COLO668 (cell line): ENCODE measurements at regions not wholly inside any gene's neighbourhood (a gene's known extent, or its start where the extent isn't known, plus 50 kb on each side); places are given as distances from the start of the nearest gene placed in this dataset.

Source experiments
- DNase-seq: peaks from one replicate; lab custom pipeline; 2025; ENCODE audit not compliant: unreplicated experiment; lab: John Stamatoyannopoulos, UW

GRCh38 chr6:20313051-20313450 lies 88.6 kb upstream of the E2F3 start:
- no peak for DNase-seq

- DNase-seq, result no peak
Observed at GRCh38 chr6:20313960-20314530, 87.6 kb upstream of the E2F3 start.

- DNase-seq, result no peak
Observed at GRCh38 chr6:20314866-20315845, 86.5 kb upstream of the E2F3 start.

- DNase-seq, result no peak
Observed at GRCh38 chr6:20317430-20317829, 84.2 kb upstream of the E2F3 start.

- DNase-seq, result no peak
Observed at GRCh38 chr6:20318851-20319387, 82.8 kb upstream of the E2F3 start.

- no peak for DNase-seq
Observed at GRCh38 chr6:20319520-20320357, 81.9 kb upstream of the E2F3 start.

GRCh38 chr6:20325641-20326421 lies 75.8 kb upstream of the E2F3 start:
- DNase-seq, result no peak

GRCh38 chr6:20326422-20326728 lies 75.3 kb upstream of the E2F3 start:
- no peak for DNase-seq

- no peak for DNase-seq
Observed at GRCh38 chr6:20327141-20327540, 74.5 kb upstream of the E2F3 start.

- DNase-seq, result no peak
Observed at GRCh38 chr6:20328266-20328923, 73.3 kb upstream of the E2F3 start.

- DNase-seq, result no peak
Observed at GRCh38 chr6:20328924-20329300, 72.8 kb upstream of the E2F3 start.

- DNase-seq, result no peak
Observed at GRCh38 chr6:20331042-20331441, 70.6 kb upstream of the E2F3 start.

GRCh38 chr6:20331625-20332024 lies 70.1 kb upstream of the E2F3 start:
- DNase-seq, result no peak

- DNase-seq, result no peak
Observed at GRCh38 chr6:20332441-20333006, 69.2 kb upstream of the E2F3 start.

- DNase-seq, result no peak
Observed at GRCh38 chr6:20333721-20334269, 67.9 kb upstream of the E2F3 start.

GRCh38 chr6:20334334-20334733 lies 67.3 kb upstream of the E2F3 start:
- no peak for DNase-seq

GRCh38 chr6:20334962-20335361 lies 66.7 kb upstream of the E2F3 start:
- DNase-seq, result no peak

- no peak for DNase-seq
Observed at GRCh38 chr6:20335872-20336271, 65.8 kb upstream of the E2F3 start.

GRCh38 chr6:20338156-20338555 lies 63.5 kb upstream of the E2F3 start:
- DNase-seq, result no peak
